ENCODE measurements at regions not wholly inside any gene's neighbourhood (a gene's known extent, or its start where the extent isn't known, plus 50 kb on each side); places are given as distances from the start of the nearest gene placed in this dataset.

DNA sequence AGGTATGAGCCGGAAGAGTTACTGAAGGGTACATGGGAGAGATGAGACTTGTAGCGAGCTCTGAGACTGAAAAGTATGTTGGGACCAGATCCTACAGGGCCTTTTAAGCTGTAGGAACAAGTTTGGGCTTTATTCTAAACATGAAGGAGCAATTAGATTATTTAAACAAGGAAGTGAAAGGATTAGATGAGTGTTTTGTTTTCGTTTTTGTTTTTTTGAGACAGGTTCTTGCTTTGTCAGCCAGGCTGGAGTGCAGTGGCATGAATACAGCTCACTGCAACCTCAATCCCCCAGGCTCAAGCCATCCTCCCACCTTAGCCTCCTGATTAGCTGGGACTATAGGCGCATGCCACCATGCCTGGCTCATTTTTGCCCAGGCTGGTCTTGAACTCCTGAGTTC is 110.7 kb downstream of the C1D start:
- Mint-ChIP-seq H3K27ac (no peak overlapping the region), H3K36me3 (ENCODE audit: low read depth) (no peaks in the 10 kb centered on the region), H3K27me3 (peaks cover 2% of the 10 kb centered on the region), H3K4me3 (no peak overlapping the region), H3K4me1 (peaks cover 3% of the 10 kb centered on the region), H3K9me3 (no peaks in the 10 kb centered on the region)
- intact Hi-C loops (cut with micrococcal nuclease) = no loop called here
- no peak for DNase-seq

DNA sequence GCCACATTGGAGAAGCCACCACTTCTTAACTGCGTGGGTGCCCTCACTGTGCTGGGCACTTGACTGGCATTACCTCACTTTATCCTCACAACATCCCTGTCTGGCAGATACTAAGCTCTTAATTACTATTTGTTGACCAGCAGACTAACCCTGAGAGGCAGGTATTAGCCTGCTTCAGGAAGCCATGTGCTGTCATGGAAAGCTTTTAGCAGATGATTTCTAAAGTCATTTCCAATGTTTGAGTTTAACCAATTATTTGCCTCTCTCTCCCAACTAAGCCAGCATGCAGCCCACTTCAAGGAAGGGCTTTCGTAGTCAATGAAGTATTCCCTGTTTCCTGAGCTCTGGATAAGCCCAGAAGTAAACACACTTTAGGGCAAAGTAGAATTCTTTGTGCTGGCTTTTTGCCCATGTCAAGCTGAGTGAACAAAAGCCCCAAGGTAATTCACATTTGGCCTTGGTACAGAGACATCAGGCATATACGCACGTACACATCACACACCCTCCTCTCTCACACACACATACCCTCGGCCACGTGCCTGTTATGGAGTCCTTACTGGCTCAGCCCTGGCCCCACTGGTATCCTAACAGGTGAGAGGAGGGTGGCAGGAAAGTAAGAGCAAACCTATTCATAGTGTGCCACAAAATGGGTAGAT is 108.6 kb downstream of the C1D start:
- Mint-ChIP-seq H3K9me3 (no peaks in the 10 kb centered on the region), H3K27me3 (peaks cover 2% of the 10 kb centered on the region), H3K4me1 (peaks cover 3% of the 10 kb centered on the region), H3K27ac (no peak overlapping the region), H3K36me3 (ENCODE audit: low read depth) (no peaks in the 10 kb centered on the region), H3K4me3 (no peak overlapping the region)
- DNase-seq = no peak
- intact Hi-C loops (cut with micrococcal nuclease) = no loop called here

DNA sequence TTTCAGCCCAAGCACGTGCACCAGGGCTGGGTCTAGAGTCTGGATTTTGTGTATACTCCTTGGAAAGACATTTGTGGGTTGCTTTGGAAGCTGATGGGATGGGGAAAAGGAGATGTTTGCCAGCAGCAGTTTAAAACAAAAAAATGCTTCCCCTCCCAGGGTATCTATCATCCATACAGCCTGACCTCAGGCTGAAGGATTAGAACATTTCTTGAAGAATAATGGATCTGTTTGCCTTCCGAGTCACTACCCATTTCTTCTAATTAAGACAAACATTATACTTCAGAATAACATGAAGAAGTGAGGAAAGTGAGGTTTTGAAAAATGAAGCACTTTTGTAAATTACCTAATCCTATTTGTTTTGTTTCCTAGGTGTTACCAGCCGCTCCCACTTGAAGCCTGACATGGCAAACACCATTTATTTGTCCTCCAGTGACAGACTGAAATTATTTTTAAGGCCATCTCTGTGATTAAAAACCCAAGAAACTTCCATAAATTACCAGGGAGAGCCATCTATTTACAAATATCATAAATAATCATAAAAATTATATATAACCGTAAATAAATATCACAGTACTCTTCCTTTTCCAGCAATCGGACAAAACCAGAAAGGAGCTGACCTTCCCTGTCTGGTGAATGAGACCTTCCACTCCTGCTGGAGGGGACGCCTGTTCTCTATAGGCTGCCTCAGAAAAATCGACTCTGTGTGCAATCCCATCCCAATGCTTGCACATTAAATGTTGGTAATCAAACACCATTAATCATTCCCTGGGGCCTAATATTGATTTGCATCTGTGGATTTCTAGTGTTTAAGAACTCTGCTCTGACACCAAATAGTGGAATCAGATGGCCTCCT is 106.8 kb downstream of the C1D start:
- peaks cover 2% of the 10 kb centered on the region for H3K27me3 Mint-ChIP-seq
- H3K27ac Mint-ChIP-seq = no peak overlapping the region
- H3K9me3 Mint-ChIP-seq = no peaks in the 10 kb centered on the region
- no peak overlapping the region for H3K4me3 Mint-ChIP-seq
- H3K4me1 Mint-ChIP-seq = peaks cover under 1% of the 10 kb centered on the region
- no peaks in the 10 kb centered on the region for H3K36me3 Mint-ChIP-seq (ENCODE audit: low read depth)
- intact Hi-C loops (cut with micrococcal nuclease) = no loop called here
- no peak for DNase-seq

DNA sequence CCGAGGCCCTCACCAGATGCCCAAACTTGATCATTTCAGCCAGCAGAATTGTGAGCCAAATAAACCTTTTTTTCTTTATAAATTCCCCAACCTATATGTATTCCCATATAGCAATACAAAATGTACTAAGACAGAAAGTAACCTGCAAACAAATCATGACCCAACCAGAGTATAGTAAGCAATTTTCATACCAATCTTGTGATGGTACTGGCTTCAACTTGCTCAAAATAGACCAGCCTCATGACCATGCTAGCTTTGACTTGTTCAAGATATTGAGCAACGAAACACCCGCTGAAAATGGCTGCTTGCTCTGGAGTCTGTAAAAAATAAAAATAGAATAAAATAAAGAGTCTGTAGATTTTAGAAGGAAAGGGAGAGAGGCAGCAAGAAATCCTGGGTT is 97.6 kb downstream of the C1D start:
- Mint-ChIP-seq H3K4me3 (no peak overlapping the region), H3K4me1 (no peaks in the 10 kb centered on the region), H3K27ac (no peak overlapping the region), H3K9me3 (peaks cover 5% of the 10 kb centered on the region), H3K27me3 (peaks cover 2% of the 10 kb centered on the region), H3K36me3 (ENCODE audit: low read depth) (no peaks in the 10 kb centered on the region)
- DNase-seq = no peak
- intact Hi-C loops (cut with micrococcal nuclease) = no loop called here

DNA sequence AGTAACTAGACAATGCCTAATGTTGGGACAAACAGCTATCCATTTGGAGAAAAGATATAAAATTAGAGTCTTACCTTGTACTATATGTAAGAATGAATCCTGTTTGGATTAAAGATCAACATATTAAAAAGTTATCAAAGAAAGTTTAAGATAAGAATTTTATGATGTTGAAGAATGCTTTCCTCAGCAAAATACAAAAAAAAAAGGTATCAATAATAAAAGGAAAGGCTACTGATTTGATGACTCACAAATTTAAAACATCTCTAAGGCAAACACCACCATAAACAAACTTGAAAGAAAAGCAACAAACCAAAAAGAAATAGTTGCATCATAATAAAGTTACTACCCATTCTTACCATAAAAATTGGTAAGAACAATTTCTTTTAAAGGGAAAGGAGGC is 92.7 kb downstream of the C1D start:
- no peak for DNase-seq
- H3K27me3 Mint-ChIP-seq = peaks cover 5% of the 10 kb centered on the region
- intact Hi-C loops (cut with micrococcal nuclease) = no loop called here
- H3K27ac Mint-ChIP-seq = no peak overlapping the region
- no peaks in the 10 kb centered on the region for H3K9me3 Mint-ChIP-seq
- H3K4me1 Mint-ChIP-seq = no peaks in the 10 kb centered on the region
- no peaks in the 10 kb centered on the region for H3K36me3 Mint-ChIP-seq (ENCODE audit: low read depth)
- no peak overlapping the region for H3K4me3 Mint-ChIP-seq

DNA sequence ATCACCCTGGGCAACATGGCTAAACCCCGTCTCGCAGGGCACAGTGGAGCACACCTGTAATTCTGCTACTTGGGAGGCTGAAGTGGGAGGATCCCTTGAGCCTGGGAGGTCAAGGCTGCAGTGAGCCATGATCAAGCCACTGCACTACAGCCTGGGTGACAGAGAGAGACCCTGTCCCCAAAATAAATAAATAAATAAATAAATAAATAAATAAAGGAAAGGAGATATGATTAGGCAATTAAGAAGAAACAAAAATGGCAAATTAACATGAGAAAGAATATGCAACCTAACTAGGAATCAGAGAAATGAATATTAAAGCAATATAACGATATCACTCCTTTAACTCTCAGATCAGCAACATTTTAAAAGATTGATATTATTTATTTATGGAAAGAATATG is 92.3 kb downstream of the C1D start:
- Mint-ChIP-seq H3K4me1 (no peaks in the 10 kb centered on the region), H3K4me3 (no peak overlapping the region), H3K27ac (no peak overlapping the region), H3K36me3 (ENCODE audit: low read depth) (no peaks in the 10 kb centered on the region), H3K9me3 (no peaks in the 10 kb centered on the region), H3K27me3 (peaks cover 5% of the 10 kb centered on the region)
- intact Hi-C loops (cut with micrococcal nuclease) = no loop called here
- no peak for DNase-seq

DNA sequence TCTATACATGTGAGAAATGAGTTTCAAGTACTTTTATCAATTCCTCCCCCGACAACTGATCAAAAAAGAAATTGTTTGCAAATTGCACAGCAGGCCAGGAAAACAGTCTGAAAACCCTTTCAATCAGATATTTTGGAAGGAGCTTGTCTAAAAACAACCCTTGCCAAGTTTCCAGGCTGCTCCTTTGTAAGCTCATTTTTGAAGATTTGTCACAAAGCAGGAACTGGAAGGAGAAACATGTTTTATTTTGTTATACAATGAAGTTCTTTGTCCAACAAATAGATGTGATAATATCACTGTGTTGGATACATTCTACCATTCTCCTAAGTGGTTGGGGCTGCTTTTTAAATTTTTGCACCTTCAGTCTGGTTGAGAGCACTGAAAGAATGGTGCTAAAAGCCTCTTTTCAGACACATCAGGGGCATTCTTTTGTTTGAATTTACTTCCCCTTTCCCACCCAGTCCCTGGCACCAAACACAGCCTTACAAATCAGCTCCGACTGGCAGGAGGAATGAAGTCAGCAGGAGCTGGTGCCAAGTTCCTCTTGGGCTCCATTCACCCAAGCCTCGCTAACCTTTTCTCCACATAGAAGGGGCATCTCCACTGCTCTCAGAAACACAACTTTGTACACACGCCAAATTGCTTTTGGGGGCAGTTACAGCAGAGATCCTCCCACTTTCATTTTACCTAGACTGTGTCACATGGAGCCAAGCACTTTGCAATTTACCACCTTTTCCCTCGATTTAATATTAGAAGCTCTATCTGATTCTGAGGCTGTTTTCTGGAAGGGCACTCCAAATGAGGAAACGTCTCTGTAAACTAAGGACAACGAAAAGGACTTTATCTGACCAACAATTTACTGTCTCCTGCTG is 88.0 kb downstream of the C1D start:
- Mint-ChIP-seq H3K36me3 (ENCODE audit: low read depth) (no peaks in the 10 kb centered on the region), H3K4me3 (no peak overlapping the region), H3K4me1 (no peaks in the 10 kb centered on the region), H3K27me3 (peaks cover 3% of the 10 kb centered on the region), H3K27ac (no peak overlapping the region), H3K9me3 (no peaks in the 10 kb centered on the region)
- no peak for DNase-seq
- intact Hi-C loops (cut with micrococcal nuclease) = no loop called here

DNA sequence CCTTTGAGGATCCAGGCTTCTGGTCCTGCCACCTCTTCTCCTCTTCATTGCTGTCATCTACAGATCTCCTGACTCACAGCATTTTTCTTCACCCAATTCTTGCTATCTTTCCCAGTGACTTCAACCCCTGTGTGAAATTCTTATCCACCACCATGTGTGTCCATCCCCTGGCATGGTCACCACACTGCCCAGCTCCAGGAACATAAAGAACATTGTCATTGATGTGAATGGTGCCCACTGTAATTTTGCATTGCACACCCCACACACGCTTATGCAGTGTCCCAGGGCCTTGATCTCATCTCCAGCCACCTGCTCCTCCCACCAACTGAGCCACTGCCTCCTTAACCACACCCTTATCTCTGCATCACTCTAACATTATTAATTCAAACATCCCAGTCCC is 85.3 kb downstream of the C1D start:
- intact Hi-C loops (cut with micrococcal nuclease) = no loop called here
- H3K9me3 Mint-ChIP-seq = no peaks in the 10 kb centered on the region
- H3K4me1 Mint-ChIP-seq = no peaks in the 10 kb centered on the region
- no peak overlapping the region for H3K4me3 Mint-ChIP-seq
- H3K36me3 Mint-ChIP-seq (ENCODE audit: low read depth) = no peaks in the 10 kb centered on the region
- H3K27me3 Mint-ChIP-seq = peaks cover 2% of the 10 kb centered on the region
- DNase-seq = no peak
- H3K27ac Mint-ChIP-seq = no peak overlapping the region

DNA sequence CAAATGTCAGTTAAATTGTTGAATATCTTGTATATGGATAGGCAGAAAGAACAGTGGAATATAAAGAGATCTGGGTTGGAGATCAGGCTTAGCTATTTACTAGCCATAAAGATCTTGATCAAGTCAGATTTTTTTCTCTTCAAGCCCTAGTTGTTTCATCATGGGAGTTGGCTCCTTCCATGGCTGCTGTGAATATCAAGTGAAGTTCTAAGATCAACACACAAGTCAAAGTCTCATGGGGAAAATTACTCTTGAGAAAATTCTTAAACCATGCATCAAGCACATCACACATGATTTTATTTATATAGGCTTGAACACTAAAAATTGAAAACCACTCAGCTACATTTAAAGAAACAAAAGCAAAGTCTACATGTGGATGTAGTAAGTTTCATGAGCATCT is 79.8 kb downstream of the C1D start:
- intact Hi-C loops (cut with micrococcal nuclease) = no loop called here
- Mint-ChIP-seq H3K27me3 (no peaks in the 10 kb centered on the region), H3K36me3 (ENCODE audit: low read depth) (no peaks in the 10 kb centered on the region), H3K4me3 (no peak overlapping the region), H3K4me1 (no peaks in the 10 kb centered on the region), H3K27ac (no peak overlapping the region), H3K9me3 (no peaks in the 10 kb centered on the region)
- DNase-seq = no peak

DNA sequence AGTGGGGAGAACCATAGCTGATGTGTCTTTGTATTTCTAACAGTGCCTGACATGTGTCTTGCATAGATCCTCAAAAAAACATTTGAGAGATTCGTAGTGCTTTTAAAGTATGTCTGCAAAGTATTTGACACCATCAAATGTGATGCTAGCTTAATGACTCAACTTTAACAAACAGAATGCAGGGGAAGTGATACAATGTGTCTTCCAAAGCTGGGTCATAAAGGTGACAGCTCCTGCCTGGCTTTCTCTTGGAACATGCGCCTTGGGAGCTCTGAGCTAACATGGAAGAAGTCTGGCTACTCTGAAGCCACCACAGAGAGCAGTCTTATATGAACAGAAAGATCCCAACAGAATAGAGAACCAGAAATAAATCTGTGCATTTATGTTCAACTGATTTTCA is 78.2 kb downstream of the C1D start:
- Mint-ChIP-seq H3K27ac (no peak overlapping the region), H3K4me3 (no peak overlapping the region), H3K27me3 (no peaks in the 10 kb centered on the region), H3K4me1 (no peaks in the 10 kb centered on the region), H3K36me3 (ENCODE audit: low read depth) (no peaks in the 10 kb centered on the region), H3K9me3 (no peaks in the 10 kb centered on the region)
- intact Hi-C loops (cut with micrococcal nuclease) = no loop called here
- DNase-seq = no peak

DNA sequence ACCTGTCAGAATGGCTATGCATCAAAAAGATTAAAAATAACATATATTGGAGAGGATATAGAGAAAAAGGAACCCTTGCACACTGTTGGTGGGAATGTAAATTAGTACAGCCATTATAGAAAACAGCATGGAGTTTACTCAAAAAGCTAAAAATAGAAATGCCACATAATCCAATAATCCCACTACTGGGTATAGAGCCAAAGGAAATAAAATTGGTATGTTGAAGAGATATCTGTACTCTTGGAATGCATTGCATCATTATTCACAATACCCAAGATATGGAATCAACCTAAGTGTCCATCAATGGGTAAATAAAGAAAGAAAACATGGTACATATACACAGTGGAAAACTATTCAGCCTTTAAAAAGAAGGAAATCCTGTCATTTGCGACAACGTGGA is 77.2 kb downstream of the C1D start:
- no peak for DNase-seq
- Mint-ChIP-seq H3K4me3 (no peak overlapping the region), H3K27ac (no peak overlapping the region), H3K36me3 (ENCODE audit: low read depth) (no peaks in the 10 kb centered on the region), H3K27me3 (no peaks in the 10 kb centered on the region), H3K9me3 (no peaks in the 10 kb centered on the region), H3K4me1 (no peaks in the 10 kb centered on the region)
- intact Hi-C loops (cut with micrococcal nuclease) = no loop called here

DNA sequence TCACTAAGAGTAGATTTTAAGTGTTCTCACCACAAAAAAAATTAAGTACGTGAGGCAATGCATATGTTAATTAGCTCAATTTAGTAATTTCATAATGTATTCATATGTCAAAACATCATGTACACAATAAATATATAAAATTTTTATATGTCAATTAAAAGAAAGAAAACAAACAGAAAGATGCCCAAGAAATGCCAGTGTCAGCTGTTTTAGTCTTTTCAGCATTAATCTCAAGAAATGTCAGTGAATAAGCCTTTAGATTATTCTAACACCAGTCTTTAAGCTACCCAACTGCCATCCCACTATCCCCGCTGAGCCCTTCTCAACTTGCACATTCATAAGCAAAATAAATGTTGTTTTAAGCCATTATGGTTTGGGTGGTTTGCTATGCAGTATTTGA is 76.5 kb downstream of the C1D start:
- H3K36me3 Mint-ChIP-seq (ENCODE audit: low read depth) = no peaks in the 10 kb centered on the region
- no peaks in the 10 kb centered on the region for H3K27me3 Mint-ChIP-seq
- no peaks in the 10 kb centered on the region for H3K4me1 Mint-ChIP-seq
- H3K9me3 Mint-ChIP-seq = no peaks in the 10 kb centered on the region
- DNase-seq = no peak
- intact Hi-C loops (cut with micrococcal nuclease) = no loop called here
- no peak overlapping the region for H3K4me3 Mint-ChIP-seq
- no peak overlapping the region for H3K27ac Mint-ChIP-seq

Data from activated CD4-positive, alpha-beta T cell treated with anti-CD3 and anti-CD28 coated beads, Interleukin-2, amount 10 ng/mL, durations not matched to agents 24 days and 14 days (primary cell).